ENCODE measurements at regions not wholly inside any gene's neighbourhood (a gene's known extent, or its start where the extent isn't known, plus 50 kb on each side); places are given as distances from the start of the nearest gene placed in this dataset.

- no peak for DNase-seq
These were observed 71.5 kb upstream of the SMNDC1 start for GRCh38 chr10:110376021-110376766.

DNA sequence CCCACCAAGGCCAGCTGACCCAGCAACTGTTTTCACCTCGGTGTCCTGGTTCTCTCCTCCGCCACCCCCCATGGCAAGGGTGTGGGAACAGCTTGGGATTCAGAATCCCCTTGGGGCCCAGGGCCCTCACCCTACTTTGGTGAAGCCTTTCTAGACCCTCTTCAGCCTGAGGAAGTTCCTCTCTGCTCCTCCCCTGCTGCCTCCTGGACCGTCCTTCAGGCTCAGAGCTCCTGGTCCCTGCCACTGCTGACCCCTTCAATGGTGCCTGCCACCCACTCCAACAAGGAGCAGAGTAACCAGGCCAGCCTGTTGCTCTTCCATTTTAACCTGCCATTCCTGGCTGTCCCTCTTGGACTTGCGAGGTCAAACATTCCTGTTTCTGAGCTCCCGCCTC is 72.0 kb upstream of the SMNDC1 start:
- no peak for DNase-seq

GRCh38 chr10:110378006-110378405 is 73.3 kb upstream of the SMNDC1 start:
- DNase-seq, result no peak

- peak; percentile 95 for DNase-seq
These were observed 73.9 kb upstream of the SMNDC1 start for GRCh38 chr10:110378533-110379108.

- no peak for DNase-seq
These were observed 75.1 kb upstream of the SMNDC1 start for GRCh38 chr10:110379831-110380230.

- no peak for DNase-seq
These were observed 75.6 kb upstream of the SMNDC1 start for GRCh38 chr10:110380293-110380692.

GRCh38 chr10:110382695-110383094 is 78.0 kb upstream of the SMNDC1 start:
- no peak for DNase-seq

DNA sequence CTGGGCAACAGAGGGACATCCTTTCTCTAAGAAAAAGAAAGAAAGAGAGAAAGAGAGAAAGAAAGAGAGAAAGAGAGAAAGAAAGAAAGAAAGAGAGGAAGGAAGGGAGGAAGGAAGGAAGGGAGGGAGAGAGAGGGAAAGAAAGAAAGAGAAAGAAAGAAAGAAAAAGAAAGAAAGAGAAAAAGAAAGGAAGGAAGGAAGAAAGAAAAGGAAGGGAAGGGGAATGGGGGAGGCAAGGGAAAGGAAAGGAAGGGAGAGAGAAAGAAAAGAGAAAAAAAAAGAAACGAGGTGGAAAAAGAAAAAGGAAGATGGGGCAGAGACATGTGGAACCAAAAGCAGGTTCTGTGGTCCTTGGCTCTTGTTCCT is 82.9 kb upstream of the SMNDC1 start:
- DNase-seq, result no peak

GRCh38 chr10:110387983-110388686 is 83.4 kb upstream of the SMNDC1 start:
- DNase-seq, result no peak

DNA sequence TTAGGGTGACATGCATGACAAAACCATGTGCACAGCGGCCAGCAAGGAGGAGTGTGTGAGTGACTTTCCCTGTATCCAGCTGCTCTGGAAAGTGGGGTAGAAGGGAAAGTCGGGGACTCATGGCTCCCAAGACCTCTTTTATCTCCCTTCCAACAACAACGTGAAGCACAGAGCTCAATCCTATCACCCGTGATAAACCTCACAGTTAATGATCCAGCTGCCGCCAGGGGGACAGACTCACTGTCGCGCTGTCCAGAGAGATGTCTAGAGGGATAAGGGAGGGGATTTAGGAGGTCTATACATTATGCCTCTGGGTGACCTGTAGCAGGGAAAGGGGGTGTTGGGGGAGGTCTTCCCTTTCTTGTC is 84.0 kb upstream of the SMNDC1 start:
- DNase-seq, result no peak

DNA sequence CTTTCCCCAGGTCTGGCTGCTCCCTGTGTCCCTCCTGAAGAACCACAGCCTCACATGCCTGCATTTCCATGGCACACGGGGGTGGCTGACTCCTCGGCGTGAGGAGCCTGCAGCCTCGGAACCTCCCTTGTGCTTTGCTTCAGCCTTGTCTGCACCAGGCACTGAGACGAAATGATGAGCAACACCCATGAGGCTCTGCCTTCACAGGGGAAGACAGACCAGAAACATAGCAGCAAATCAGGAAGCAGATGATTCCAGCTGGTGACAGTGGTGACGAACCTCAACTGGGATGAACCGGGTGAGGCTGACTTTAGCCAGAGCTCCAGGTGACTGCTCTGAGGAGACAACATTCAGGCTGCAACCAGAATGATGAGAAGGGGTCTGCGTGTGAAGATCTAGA is 84.5 kb upstream of the SMNDC1 start:
- no peak for DNase-seq

DNA sequence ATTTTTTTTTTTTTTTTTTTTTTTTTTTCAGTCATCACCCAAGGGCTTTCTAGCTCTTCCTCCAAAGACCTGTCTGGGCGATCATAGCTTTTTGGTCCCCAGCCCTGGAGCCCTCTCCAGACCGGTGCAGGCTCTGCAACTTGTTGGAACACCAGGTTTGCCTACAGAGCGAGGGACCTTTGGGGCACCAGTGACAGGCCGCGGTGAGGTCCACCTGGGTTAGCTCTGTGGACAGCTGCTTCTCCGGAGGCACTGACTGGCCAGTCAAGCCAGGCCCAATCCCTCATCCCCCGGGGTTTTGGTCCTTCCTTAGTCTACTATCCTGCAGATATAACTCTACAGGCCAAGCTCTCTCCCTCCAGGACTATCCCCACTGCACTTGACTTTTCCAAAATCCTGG is 86.8 kb upstream of the SMNDC1 start:
- DNase-seq, result no peak

- DNase-seq, result no peak
These were observed 87.4 kb upstream of the SMNDC1 start for GRCh38 chr10:110392121-110392520.

DNA sequence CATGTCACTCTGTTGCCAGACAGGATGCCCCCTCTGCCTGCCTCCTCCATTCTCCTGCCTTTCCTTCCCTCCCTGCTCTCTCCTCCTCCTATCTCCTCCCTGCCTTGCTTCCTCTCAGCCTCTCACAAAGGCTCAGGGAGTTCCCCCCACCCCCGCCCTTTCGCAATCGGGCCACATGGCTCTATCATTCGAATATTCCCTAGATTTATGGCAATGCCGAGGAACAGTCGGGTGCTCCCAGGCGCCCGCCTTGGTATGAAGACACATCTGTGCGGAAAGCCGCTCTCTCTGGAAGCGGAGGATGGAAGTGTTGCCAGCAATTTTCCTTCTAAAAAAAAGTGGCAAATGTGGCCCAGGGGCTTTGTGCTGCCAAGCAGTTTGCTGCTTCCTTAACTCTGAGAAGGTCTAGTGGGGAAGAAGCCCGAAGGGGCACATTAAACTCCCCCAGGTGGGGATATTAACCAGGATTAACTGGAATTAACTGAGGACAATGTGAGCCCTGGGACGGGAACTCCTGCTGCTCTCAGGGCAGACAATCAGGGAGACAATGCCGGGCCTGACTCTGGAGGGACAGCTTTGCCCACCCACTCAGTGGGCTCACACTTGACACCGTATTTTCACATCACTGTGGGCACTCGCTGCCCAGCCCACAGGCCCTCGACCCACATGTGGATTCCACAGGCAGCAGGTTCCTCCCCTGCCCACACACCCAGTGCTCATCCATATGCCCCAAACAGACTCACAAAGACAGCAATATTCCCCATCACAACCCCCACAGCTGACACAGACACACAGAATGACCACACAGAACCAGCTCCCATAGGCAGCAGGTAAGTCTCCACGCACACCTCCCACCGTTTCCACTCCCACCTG is 88.4 kb upstream of the SMNDC1 start:
- peak; percentile 22 for DNase-seq

DNA sequence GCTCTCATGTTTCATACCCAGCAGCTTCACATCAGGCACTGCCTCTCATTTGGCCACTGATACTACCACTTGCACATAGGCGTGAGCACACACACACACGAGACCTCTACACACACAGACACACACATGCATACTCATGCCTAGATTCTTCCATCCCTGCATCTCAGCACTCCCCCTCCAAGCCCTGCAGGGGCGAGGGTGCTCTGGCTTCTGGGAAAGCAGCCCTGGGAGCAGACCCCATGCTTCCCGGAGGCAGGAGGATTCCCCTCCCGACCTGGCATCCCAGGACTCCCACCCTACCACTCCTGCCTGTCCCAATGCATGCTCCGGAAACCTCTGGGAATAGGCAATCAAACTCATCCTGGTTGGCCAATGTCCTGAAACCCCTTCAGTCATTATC is 89.1 kb upstream of the SMNDC1 start:
- no peak for DNase-seq

- no peak for DNase-seq
These were observed 89.6 kb upstream of the SMNDC1 start for GRCh38 chr10:110394296-110394695.

DNA sequence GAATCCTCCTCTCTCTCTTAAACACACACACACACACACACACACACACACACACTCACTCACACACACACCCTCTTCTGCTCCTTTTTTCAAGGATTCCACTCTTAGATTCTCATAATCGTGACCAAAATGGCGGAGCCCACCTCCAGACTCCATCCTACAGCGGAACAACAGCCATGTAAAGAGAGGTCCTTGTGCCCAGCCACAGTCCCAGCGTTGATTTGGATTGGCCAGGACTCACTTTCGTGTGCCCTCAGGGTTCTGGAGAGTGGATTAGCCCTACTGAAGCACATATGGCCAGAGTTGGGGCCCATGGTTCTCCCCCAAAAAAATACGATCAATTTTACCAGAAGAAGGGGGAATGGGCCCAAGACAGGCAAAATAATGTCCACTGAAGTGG is 90.2 kb upstream of the SMNDC1 start:
- DNase-seq, result no peak

DNA sequence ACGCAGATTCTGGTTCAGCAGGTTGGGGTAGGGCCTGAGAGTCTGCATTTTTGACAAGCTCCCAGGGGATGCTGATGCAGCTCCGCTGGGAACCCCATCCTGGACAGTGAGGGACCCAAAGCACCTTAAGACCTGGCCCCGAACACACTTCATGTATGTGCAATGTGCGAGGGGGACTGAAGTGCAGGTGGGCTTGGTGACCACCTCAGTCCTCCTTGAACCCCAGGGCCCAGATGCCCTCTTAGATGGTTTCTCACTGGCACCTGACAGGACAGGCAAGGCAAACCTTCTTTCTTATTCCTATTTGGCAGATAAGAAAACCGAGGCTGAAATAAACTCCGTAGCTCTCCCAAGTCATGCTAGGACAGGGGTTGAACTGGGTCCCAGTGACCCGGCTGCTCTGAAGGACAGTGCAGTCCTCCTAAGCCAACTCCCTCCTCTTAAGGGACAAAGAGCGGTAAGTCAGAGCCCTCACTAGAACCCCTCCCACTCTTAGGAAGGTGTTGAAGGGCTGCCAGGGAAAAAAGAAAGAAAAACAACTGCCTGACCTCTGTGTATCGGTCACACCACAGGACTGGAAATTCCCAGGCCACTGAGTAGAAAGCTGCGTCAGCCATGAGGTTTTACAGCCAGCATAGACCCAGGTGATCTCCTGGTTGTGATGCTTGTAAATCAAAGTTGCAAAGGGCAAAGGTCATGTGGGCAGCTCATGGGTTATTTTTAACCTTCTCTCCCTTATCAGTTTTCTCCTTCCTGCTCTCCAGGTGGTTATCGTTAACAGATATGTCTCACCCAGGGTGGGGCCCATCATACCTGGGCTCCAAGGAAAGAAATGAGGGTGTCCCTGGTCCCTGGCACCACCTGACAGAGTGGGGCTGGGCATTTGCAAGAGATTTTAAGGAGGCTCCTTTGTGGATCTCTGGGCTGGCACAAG is 90.9 kb upstream of the SMNDC1 start:
- DNase-seq, result no peak

DNA sequence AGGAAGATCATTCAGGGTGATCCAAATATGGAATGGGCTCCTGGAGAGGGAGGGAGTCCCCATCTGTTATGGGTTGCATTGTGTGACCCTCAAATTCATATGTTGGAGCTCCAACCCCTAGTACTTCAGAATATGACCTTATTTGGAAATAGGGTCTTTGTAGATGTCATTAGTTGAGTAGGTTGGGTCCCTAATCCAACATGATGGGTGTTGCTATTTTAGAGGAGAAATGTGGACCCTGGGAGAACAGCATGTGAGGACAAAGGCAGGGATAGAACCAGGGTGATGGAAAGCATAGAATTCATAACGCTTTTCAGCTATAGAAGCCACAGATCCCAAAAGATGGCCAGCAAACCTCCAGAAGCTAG is 91.5 kb upstream of the SMNDC1 start:
- DNase-seq, result no peak

DNA sequence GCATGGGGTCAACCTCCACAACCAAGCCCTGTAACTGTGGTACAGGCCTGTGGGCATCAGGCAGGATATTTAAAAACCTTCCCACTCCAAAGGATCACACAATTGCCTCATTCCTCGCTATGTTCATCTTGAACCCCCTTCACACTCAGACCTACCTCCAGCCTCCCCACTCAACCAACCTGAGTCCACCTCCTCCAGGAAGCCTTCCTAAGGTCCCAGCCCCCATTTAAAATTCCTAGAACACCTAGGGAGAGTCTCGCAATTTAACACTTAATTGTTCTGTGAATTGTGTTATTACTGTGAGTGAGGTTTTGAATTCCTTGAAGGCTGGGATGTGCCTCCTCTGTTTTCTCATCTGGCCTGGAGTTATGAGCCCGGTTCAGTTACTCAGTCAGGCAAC is 93.1 kb upstream of the SMNDC1 start:
- DNase-seq, result no peak

GRCh38 chr10:110398419-110399105 is 93.8 kb upstream of the SMNDC1 start:
- DNase-seq, result peak; percentile 63
